ENCODE measurements at regions not wholly inside any gene's neighbourhood (a gene's known extent, or its start where the extent isn't known, plus 50 kb on each side); places are given as distances from the start of the nearest gene placed in this dataset.
"Not testable (repeated sequence)": the region's sequence is repeated elsewhere in the genome, so short reads cannot be mapped to it uniquely, and the experiment has no call there.

GRCh38 chr3:153268564-153269279 lies 106.7 kb downstream of the RAP2B start:
- FAIRE-seq: no peak
- DNase-seq (ENCODE audit: low spot score): no peak

GRCh38 chr3:153269730-153270129 lies 107.7 kb downstream of the RAP2B start:
- FAIRE-seq: no peak
- no peak for DNase-seq (ENCODE audit: low spot score)

GRCh38 chr3:153273217-153273616 lies 111.2 kb downstream of the RAP2B start:
- FAIRE-seq: no peak

GRCh38 chr3:153273767-153274435 lies 111.9 kb downstream of the RAP2B start:
- no peak for DNase-seq (ENCODE audit: low spot score)

More at GRCh38 chr3:153273217-153273616, 111.2 kb downstream of the RAP2B start:
- DNase-seq (ENCODE audit: low spot score): no peak

GRCh38 chr3:153274561-153274960 lies 112.5 kb downstream of the RAP2B start:
- DNase-seq (ENCODE audit: low spot score) (no peak), FAIRE-seq (no peak)

More at GRCh38 chr3:153273767-153274435, 111.9 kb downstream of the RAP2B start:
- FAIRE-seq: no peak

GRCh38 chr3:153275514-153275913 lies 113.5 kb downstream of the RAP2B start:
- FAIRE-seq: no peak

GRCh38 chr3:153277029-153277428 lies 115.0 kb downstream of the RAP2B start:
- no peak for FAIRE-seq

More at GRCh38 chr3:153275514-153275913, 113.5 kb downstream of the RAP2B start:
- DNase-seq (ENCODE audit: low spot score): no peak

GRCh38 chr3:153281236-153281997 lies 119.4 kb downstream of the RAP2B start:
- not testable (repeated sequence) for DNase-seq (ENCODE audit: low spot score)

More at GRCh38 chr3:153277029-153277428, 115.0 kb downstream of the RAP2B start:
- DNase-seq (ENCODE audit: low spot score): no peak

GRCh38 chr3:153282355-153282754 lies 120.3 kb downstream of the RAP2B start:
- no peak for DNase-seq (ENCODE audit: low spot score)
- FAIRE-seq: no peak

More at GRCh38 chr3:153281236-153281997, 119.4 kb downstream of the RAP2B start:
- FAIRE-seq: not testable (repeated sequence)

- FAIRE-seq: no peak
- DNase-seq (ENCODE audit: low spot score): peak; percentile 35
These were observed 122.4 kb downstream of the RAP2B start for GRCh38 chr3:153284282-153284938.

GRCh38 chr3:153285194-153285641 lies 123.2 kb downstream of the RAP2B start:
- FAIRE-seq (no peak), DNase-seq (ENCODE audit: low spot score) (no peak)

- no peak for DNase-seq (ENCODE audit: low spot score)
- FAIRE-seq: no peak
These were observed 124.0 kb downstream of the RAP2B start for GRCh38 chr3:153285982-153286381.

- FAIRE-seq (no peak), DNase-seq (ENCODE audit: low spot score) (no peak)
These were observed 125.0 kb downstream of the RAP2B start for GRCh38 chr3:153287017-153287416.

- no peak for FAIRE-seq
- DNase-seq (ENCODE audit: low spot score): no peak
These were observed 127.3 kb downstream of the RAP2B start for GRCh38 chr3:153289334-153289808.

- no peak for FAIRE-seq
These were observed 128.4 kb downstream of the RAP2B start for GRCh38 chr3:153290268-153291015.

GRCh38 chr3:153291059-153291685 lies 129.1 kb downstream of the RAP2B start:
- DNase-seq (ENCODE audit: low spot score) (peak; percentile 29), FAIRE-seq (no peak)

More at GRCh38 chr3:153290268-153291015, 128.4 kb downstream of the RAP2B start:
- no peak for DNase-seq (ENCODE audit: low spot score)

- no peak for FAIRE-seq
These were observed 131.2 kb downstream of the RAP2B start for GRCh38 chr3:153293265-153293664.

GRCh38 chr3:153295901-153296300 lies 133.9 kb downstream of the RAP2B start:
- no peak for FAIRE-seq
- no peak for DNase-seq (ENCODE audit: low spot score)

More at GRCh38 chr3:153293265-153293664, 131.2 kb downstream of the RAP2B start:
- DNase-seq (ENCODE audit: low spot score): no peak

GRCh38 chr3:153305189-153305588 lies 143.2 kb downstream of the RAP2B start:
- FAIRE-seq: no peak
- DNase-seq (ENCODE audit: low spot score): no peak

GRCh38 chr3:153311541-153311940 lies 149.5 kb downstream of the RAP2B start:
- no peak for FAIRE-seq
- no peak for DNase-seq (ENCODE audit: low spot score)

Data from urothelium cell line (cell line).